HFFc6 (cell line): ENCODE measurements at regions not wholly inside any gene's neighbourhood (a gene's known extent, or its start where the extent isn't known, plus 50 kb on each side); places are given as distances from the start of the nearest gene placed in this dataset.
"Not testable (repeated sequence)": the region's sequence is repeated elsewhere in the genome, so short reads cannot be mapped to it uniquely, and the experiment has no call there.

Experiments used
- DNase-seq: peaks from one replicate; pipeline ENCODE4 v3.0.0-alpha.2; 2018
- H3K27ac Mint-ChIP-seq: 2 replicates; pipeline ENCODE4 v1.8.0; 2020; ENCODE audit warnings: mild to moderate bottlenecking, mixed read lengths
- H3K27me3 Mint-ChIP-seq: 2 replicates; pipeline ENCODE4 v1.8.0; 2021; ENCODE audit warnings: mild to moderate bottlenecking, moderate library complexity, mixed read lengths; ENCODE audit not compliant: insufficient read depth
- H3K36me3 Mint-ChIP-seq: 2 replicates; pipeline ENCODE4 v1.8.0; 2021; ENCODE audit warnings: low read depth, mixed read lengths
- H3K4me1 Mint-ChIP-seq: 2 replicates; pipeline ENCODE4 v1.8.0; 2020; ENCODE audit warnings: low read depth, mixed read lengths
- H3K4me3 Mint-ChIP-seq: 2 replicates; pipeline ENCODE4 v1.8.0; 2020; ENCODE audit warnings: mild to moderate bottlenecking, moderate library complexity, mixed read lengths
- H3K9me3 Mint-ChIP-seq: 2 replicates; pipeline ENCODE4 v1.8.0; 2020; ENCODE audit warnings: mild to moderate bottlenecking, mixed read lengths
- CTCF ChIP-seq: fragments of 200-600 bp; sonication (generic); IDR thresholded peaks from 2 replicates; pipeline ENCODE4 v1.5.0; 2021; ENCODE audit warnings: antibody characterized with exemption, mild to moderate bottlenecking

- no peak overlapping the region for H3K4me3 Mint-ChIP-seq
- no peaks in the 10 kb centered on the region for H3K4me1 Mint-ChIP-seq
- no peak overlapping the region for H3K27ac Mint-ChIP-seq
- TF ChIP-seq CTCF: no peak
- no peaks in the 10 kb centered on the region for H3K36me3 Mint-ChIP-seq
- no peak for DNase-seq
- H3K27me3 Mint-ChIP-seq: no peaks in the 10 kb centered on the region
- H3K9me3 Mint-ChIP-seq: peaks cover 31% of the 10 kb centered on the region
Measured at GRCh38 chr12:72876092-72876491, 603.9 kb downstream of the TRHDE start.

GRCh38 chr12:72888693-72889092, 616.5 kb downstream of the TRHDE start:
- DNase-seq: no peak
- H3K36me3 Mint-ChIP-seq: no peaks in the 10 kb centered on the region
- no peak overlapping the region for H3K4me3 Mint-ChIP-seq
- H3K9me3 Mint-ChIP-seq: no peaks in the 10 kb centered on the region
- H3K4me1 Mint-ChIP-seq: no peaks in the 10 kb centered on the region
- no peaks in the 10 kb centered on the region for H3K27me3 Mint-ChIP-seq
- no peak overlapping the region for H3K27ac Mint-ChIP-seq
- TF ChIP-seq CTCF: no peak

- Mint-ChIP-seq H3K9me3 (no peaks in the 10 kb centered on the region), H3K4me3 (no peak overlapping the region), H3K27me3 (no peaks in the 10 kb centered on the region), H3K4me1 (no peaks in the 10 kb centered on the region), H3K36me3 (no peaks in the 10 kb centered on the region), H3K27ac (no peak overlapping the region)
- TF ChIP-seq CTCF: no peak
- DNase-seq: no peak
Measured at GRCh38 chr12:72889791-72890190, 617.6 kb downstream of the TRHDE start.

GRCh38 chr12:72901685-72902084, 629.5 kb downstream of the TRHDE start:
- H3K9me3 Mint-ChIP-seq: peaks cover 5% of the 10 kb centered on the region; the same call in 1 of the 2 replicates
- no peak overlapping the region for H3K4me3 Mint-ChIP-seq
- no peak overlapping the region for H3K27ac Mint-ChIP-seq
- H3K27me3 Mint-ChIP-seq: no peaks in the 10 kb centered on the region
- H3K36me3 Mint-ChIP-seq: no peaks in the 10 kb centered on the region
- no peak for DNase-seq
- no peaks in the 10 kb centered on the region for H3K4me1 Mint-ChIP-seq
- no peak for TF ChIP-seq CTCF

GRCh38 chr12:72925716-72926115, 653.5 kb downstream of the TRHDE start:
- DNase-seq: no peak
- Mint-ChIP-seq H3K27ac (no peak overlapping the region), H3K9me3 (peaks cover 5% of the 10 kb centered on the region; the same call in 1 of the 2 replicates), H3K4me3 (no peak overlapping the region), H3K4me1 (no peaks in the 10 kb centered on the region), H3K27me3 (no peaks in the 10 kb centered on the region), H3K36me3 (no peaks in the 10 kb centered on the region)
- no peak for TF ChIP-seq CTCF

- H3K36me3 Mint-ChIP-seq, H3K4me3 Mint-ChIP-seq, DNase-seq, H3K9me3 Mint-ChIP-seq, H3K4me1 Mint-ChIP-seq, H3K27ac Mint-ChIP-seq, H3K27me3 Mint-ChIP-seq: not testable (repeated sequence)
Measured at GRCh38 chr12:72931838-72932237, 659.7 kb downstream of the TRHDE start.
